ENCODE measurements at regions not wholly inside any gene's neighbourhood (a gene's known extent, or its start where the extent isn't known, plus 50 kb on each side); places are given as distances from the start of the nearest gene placed in this dataset.
A peak's percentile ranks its signal among the peaks of the same experiment; 100 is the strongest.
"Not testable (repeated sequence)": the region's sequence is repeated elsewhere in the genome, so short reads cannot be mapped to it uniquely, and the experiment has no call there.

- peak overlapping the region; percentile 64 for H3K27ac ChIP-seq (ENCODE audit: insufficient read depth, low read length, poor library complexity, severe bottlenecking)
- H3K27me3 ChIP-seq (replicated peaks; ENCODE audit: control insufficient read depth, insufficient read depth, low read length, poor library complexity, severe bottlenecking) = no peaks in the 10 kb centered on the region
- no peaks in the 10 kb centered on the region for H3K9me3 ChIP-seq (ENCODE audit: control insufficient read depth, low read length)
- H3K36me3 ChIP-seq (ENCODE audit: control insufficient read depth, insufficient read depth, low read length) = no peaks in the 10 kb centered on the region
- H3K4me3 ChIP-seq (ENCODE audit: insufficient read depth, low read depth, low read length, poor library complexity, severe bottlenecking) = peak overlapping the region; percentile 13
- peak; percentile 19 to 45 (median 22) for DNase-seq
- peaks cover 22% of the 10 kb centered on the region for H3K4me1 ChIP-seq (ENCODE audit: control insufficient read depth, insufficient read depth, low read length, poor library complexity, severe bottlenecking)
Observed at GRCh38 chr5:40436535-40437237, 243.0 kb upstream of the PTGER4 start.

- H3K27me3 ChIP-seq (replicated peaks; ENCODE audit: control insufficient read depth, insufficient read depth, low read length, poor library complexity, severe bottlenecking); H3K36me3 ChIP-seq (ENCODE audit: control insufficient read depth, insufficient read depth, low read length); H3K9me3 ChIP-seq (ENCODE audit: control insufficient read depth, low read length); DNase-seq; H3K4me3 ChIP-seq (ENCODE audit: insufficient read depth, low read depth, low read length, poor library complexity, severe bottlenecking): not testable (repeated sequence)
- H3K27ac ChIP-seq (ENCODE audit: insufficient read depth, low read length, poor library complexity, severe bottlenecking) = peak overlapping the region; percentile 64
- H3K4me1 ChIP-seq (ENCODE audit: control insufficient read depth, insufficient read depth, low read length, poor library complexity, severe bottlenecking) = peaks cover 12% of the 10 kb centered on the region
Observed at GRCh38 chr5:40435706-40436105, 244.0 kb upstream of the PTGER4 start.

DNA sequence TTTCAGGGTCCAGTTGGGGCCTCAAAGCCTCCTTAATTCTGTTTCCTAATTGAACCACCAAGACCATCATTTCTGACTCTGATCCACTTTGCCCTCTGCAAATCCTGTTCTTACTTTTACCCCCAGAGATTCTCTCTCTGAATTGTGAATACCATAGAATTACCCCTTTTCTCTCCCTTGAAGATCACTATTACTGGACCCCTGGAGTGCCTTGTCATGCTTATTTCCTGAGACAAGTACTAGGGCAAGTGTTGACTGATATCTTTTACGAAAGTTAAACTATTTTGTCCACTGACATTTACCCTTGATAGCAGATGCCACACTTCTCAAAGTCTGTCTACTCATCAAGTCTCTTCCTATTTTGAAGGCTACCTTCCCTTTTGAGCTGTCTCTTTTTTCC lies 246.9 kb upstream of the PTGER4 start:
- H3K36me3 ChIP-seq (ENCODE audit: control insufficient read depth, insufficient read depth, low read length) = no peaks in the 10 kb centered on the region
- H3K9me3 ChIP-seq (ENCODE audit: control insufficient read depth, low read length) = no peaks in the 10 kb centered on the region
- no peak for DNase-seq
- peaks cover 27% of the 10 kb centered on the region for H3K4me1 ChIP-seq (ENCODE audit: control insufficient read depth, insufficient read depth, low read length, poor library complexity, severe bottlenecking)
- no peaks in the 10 kb centered on the region for H3K27me3 ChIP-seq (replicated peaks; ENCODE audit: control insufficient read depth, insufficient read depth, low read length, poor library complexity, severe bottlenecking)
- no peak overlapping the region for H3K4me3 ChIP-seq (ENCODE audit: insufficient read depth, low read depth, low read length, poor library complexity, severe bottlenecking)
- H3K27ac ChIP-seq (ENCODE audit: insufficient read depth, low read length, poor library complexity, severe bottlenecking) = no peak overlapping the region

- Histone ChIP-seq H3K9me3 (ENCODE audit: control insufficient read depth, low read length) (no peaks in the 10 kb centered on the region), H3K4me1 (ENCODE audit: control insufficient read depth, insufficient read depth, low read length, poor library complexity, severe bottlenecking) (peaks cover 17% of the 10 kb centered on the region), H3K27me3 (replicated peaks; ENCODE audit: control insufficient read depth, insufficient read depth, low read length, poor library complexity, severe bottlenecking) (no peaks in the 10 kb centered on the region), H3K36me3 (ENCODE audit: control insufficient read depth, insufficient read depth, low read length) (no peaks in the 10 kb centered on the region), H3K4me3 (ENCODE audit: insufficient read depth, low read depth, low read length, poor library complexity, severe bottlenecking) (no peak overlapping the region), H3K27ac (ENCODE audit: insufficient read depth, low read length, poor library complexity, severe bottlenecking) (no peak overlapping the region)
- DNase-seq = no peak
Observed at GRCh38 chr5:40431734-40432133, 248.0 kb upstream of the PTGER4 start.

- DNase-seq = no peak
- no peaks in the 10 kb centered on the region for H3K9me3 ChIP-seq (ENCODE audit: control insufficient read depth, low read length)
- H3K27ac ChIP-seq (ENCODE audit: insufficient read depth, low read length, poor library complexity, severe bottlenecking) = peak overlapping the region; percentile 19
- H3K4me3 ChIP-seq (ENCODE audit: insufficient read depth, low read depth, low read length, poor library complexity, severe bottlenecking) = no peak overlapping the region
- no peaks in the 10 kb centered on the region for H3K27me3 ChIP-seq (replicated peaks; ENCODE audit: control insufficient read depth, insufficient read depth, low read length, poor library complexity, severe bottlenecking)
- peaks cover 15% of the 10 kb centered on the region for H3K4me1 ChIP-seq (ENCODE audit: control insufficient read depth, insufficient read depth, low read length, poor library complexity, severe bottlenecking)
- no peaks in the 10 kb centered on the region for H3K36me3 ChIP-seq (ENCODE audit: control insufficient read depth, insufficient read depth, low read length)
Observed at GRCh38 chr5:40430101-40430710, 249.5 kb upstream of the PTGER4 start.

DNA sequence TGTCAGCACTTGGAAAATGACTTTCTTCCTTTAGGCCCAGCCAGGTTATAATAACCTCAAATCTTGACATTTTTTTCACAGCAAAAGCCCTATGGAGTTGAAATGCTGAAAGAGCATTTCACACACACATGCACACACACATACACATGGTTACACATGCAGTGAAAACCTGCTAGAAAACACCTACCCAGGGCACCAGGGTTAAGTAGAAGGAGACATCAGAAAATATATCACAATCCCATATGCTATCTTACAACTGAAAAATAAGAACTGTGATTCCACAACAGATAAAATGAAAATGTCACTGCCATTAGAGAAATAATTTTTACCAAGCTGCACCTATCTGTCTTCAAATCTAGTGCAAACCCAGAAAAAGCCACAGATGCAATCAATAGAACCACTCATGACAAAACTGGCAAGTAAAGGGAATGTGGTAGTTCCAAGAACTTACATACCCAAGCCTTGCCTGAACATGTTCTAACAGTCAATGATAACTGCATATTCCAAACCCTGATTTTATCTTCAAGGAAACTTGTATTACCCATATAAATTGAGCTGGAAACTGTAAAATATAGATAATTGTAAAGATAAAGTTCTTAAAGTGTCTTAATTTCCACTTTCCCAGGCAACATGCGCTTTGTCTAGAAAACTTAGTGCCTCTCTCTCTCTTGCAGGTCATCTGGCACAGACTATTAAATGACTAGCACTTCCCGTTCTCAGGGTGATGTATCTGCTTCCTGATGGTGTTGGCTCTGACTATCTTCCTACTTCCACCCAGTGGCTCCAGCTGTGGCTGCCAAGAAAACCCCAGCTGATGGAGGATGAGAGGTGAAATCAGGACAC lies 250.2 kb upstream of the PTGER4 start:
- peaks cover 15% of the 10 kb centered on the region for H3K4me1 ChIP-seq (ENCODE audit: control insufficient read depth, insufficient read depth, low read length, poor library complexity, severe bottlenecking)
- no peaks in the 10 kb centered on the region for H3K27me3 ChIP-seq (replicated peaks; ENCODE audit: control insufficient read depth, insufficient read depth, low read length, poor library complexity, severe bottlenecking)
- no peaks in the 10 kb centered on the region for H3K9me3 ChIP-seq (ENCODE audit: control insufficient read depth, low read length)
- peak overlapping the region; percentile 19 for H3K27ac ChIP-seq (ENCODE audit: insufficient read depth, low read length, poor library complexity, severe bottlenecking)
- H3K36me3 ChIP-seq (ENCODE audit: control insufficient read depth, insufficient read depth, low read length) = no peaks in the 10 kb centered on the region
- H3K4me3 ChIP-seq (ENCODE audit: insufficient read depth, low read depth, low read length, poor library complexity, severe bottlenecking) = no peak overlapping the region
- no peak for DNase-seq

DNA sequence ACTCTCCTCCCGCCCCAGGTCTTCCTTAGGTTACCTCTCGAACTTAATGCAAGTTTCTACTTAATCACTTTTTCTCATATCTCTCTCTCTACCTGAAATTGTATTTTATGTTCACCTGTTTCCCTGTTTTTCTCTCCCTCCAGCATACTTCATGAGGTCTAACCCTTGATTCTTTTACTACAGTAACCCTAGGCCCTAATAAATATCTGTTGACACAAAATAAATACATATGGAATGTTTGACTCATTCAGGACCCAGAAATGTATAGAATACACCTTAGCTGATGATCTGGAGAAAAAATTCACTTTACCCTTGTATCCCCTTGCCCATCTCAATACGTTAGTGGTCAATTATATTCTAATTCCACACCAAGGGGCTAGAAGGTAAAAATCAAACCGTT lies 250.9 kb upstream of the PTGER4 start:
- Histone ChIP-seq H3K27ac (ENCODE audit: insufficient read depth, low read length, poor library complexity, severe bottlenecking) (peak overlapping the region; percentile 19), H3K4me3 (ENCODE audit: insufficient read depth, low read depth, low read length, poor library complexity, severe bottlenecking) (no peak overlapping the region), H3K4me1 (ENCODE audit: control insufficient read depth, insufficient read depth, low read length, poor library complexity, severe bottlenecking) (peaks cover 15% of the 10 kb centered on the region), H3K27me3 (replicated peaks; ENCODE audit: control insufficient read depth, insufficient read depth, low read length, poor library complexity, severe bottlenecking) (no peaks in the 10 kb centered on the region), H3K36me3 (ENCODE audit: control insufficient read depth, insufficient read depth, low read length) (no peaks in the 10 kb centered on the region), H3K9me3 (ENCODE audit: control insufficient read depth, low read length) (no peaks in the 10 kb centered on the region)
- no peak for DNase-seq

GRCh38 chr5:40428126-40428525 lies 251.6 kb upstream of the PTGER4 start:
- no peaks in the 10 kb centered on the region for H3K36me3 ChIP-seq (ENCODE audit: control insufficient read depth, insufficient read depth, low read length)
- no peaks in the 10 kb centered on the region for H3K27me3 ChIP-seq (replicated peaks; ENCODE audit: control insufficient read depth, insufficient read depth, low read length, poor library complexity, severe bottlenecking)
- H3K9me3 ChIP-seq (ENCODE audit: control insufficient read depth, low read length) = no peaks in the 10 kb centered on the region
- no peak overlapping the region for H3K4me3 ChIP-seq (ENCODE audit: insufficient read depth, low read depth, low read length, poor library complexity, severe bottlenecking)
- no peak overlapping the region for H3K27ac ChIP-seq (ENCODE audit: insufficient read depth, low read length, poor library complexity, severe bottlenecking)
- DNase-seq = no peak
- H3K4me1 ChIP-seq (ENCODE audit: control insufficient read depth, insufficient read depth, low read length, poor library complexity, severe bottlenecking) = peaks cover 15% of the 10 kb centered on the region

GRCh38 chr5:40417046-40417810 lies 262.5 kb upstream of the PTGER4 start:
- not testable (repeated sequence) for H3K4me1 ChIP-seq (ENCODE audit: control insufficient read depth, insufficient read depth, low read length, poor library complexity, severe bottlenecking); H3K27ac ChIP-seq (ENCODE audit: insufficient read depth, low read length, poor library complexity, severe bottlenecking); H3K36me3 ChIP-seq (ENCODE audit: control insufficient read depth, insufficient read depth, low read length); H3K4me3 ChIP-seq (ENCODE audit: insufficient read depth, low read depth, low read length, poor library complexity, severe bottlenecking); H3K27me3 ChIP-seq (replicated peaks; ENCODE audit: control insufficient read depth, insufficient read depth, low read length, poor library complexity, severe bottlenecking); DNase-seq; H3K9me3 ChIP-seq (ENCODE audit: control insufficient read depth, low read length)

Measured in effector memory CD4-positive, alpha-beta T cell (primary cell).